Chondrocyte (in vitro differentiated cells): ENCODE measurements at regions not wholly inside any gene's neighbourhood (a gene's known extent, or its start where the extent isn't known, plus 50 kb on each side); places are given as distances from the start of the nearest gene placed in this dataset.
A peak's percentile ranks its signal among the peaks of the same experiment; 100 is the strongest.
"Not testable (repeated sequence)": the region's sequence is repeated elsewhere in the genome, so short reads cannot be mapped to it uniquely, and the experiment has no call there.

Source experiments
- DNase-seq: peaks from one replicate; pipeline ENCODE4 v3.0.0; 2021; ENCODE audit warnings: mixed read lengths, low spot score
- H3K27ac Mint-ChIP-seq: one replicate; pipeline ENCODE4 v1.8.0; 2021; ENCODE audit warnings: mild to moderate bottlenecking, moderate library complexity, mixed read lengths; ENCODE audit not compliant: unreplicated experiment
- H3K27me3 Mint-ChIP-seq: 2 replicates; pipeline ENCODE4 v1.8.0; 2021; ENCODE audit warnings: low read depth, mixed read lengths
- H3K36me3 Mint-ChIP-seq: 2 replicates; pipeline ENCODE4 v1.8.0; 2021; ENCODE audit warnings: low read depth, mixed read lengths
- H3K4me1 Mint-ChIP-seq: 2 replicates; pipeline ENCODE4 v1.8.0; 2021; ENCODE audit warnings: low read depth, mild to moderate bottlenecking, mixed read lengths
- H3K4me3 Mint-ChIP-seq: one replicate; pipeline ENCODE4 v1.8.0; 2021; ENCODE audit warnings: mild to moderate bottlenecking, moderate library complexity, mixed read lengths; ENCODE audit not compliant: unreplicated experiment
- H3K9me3 Mint-ChIP-seq: 2 replicates; pipeline ENCODE4 v1.8.0; 2021; ENCODE audit warnings: low read depth, mixed read lengths
- TF ChIP-seq, protein P1 (sequence below): fragments of 200-600 bp; sonication (generic); IDR thresholded peaks from 2 replicates; pipeline ENCODE4 v1.5.0; 2021; ENCODE audit warnings: antibody characterized with exemption, mild to moderate bottlenecking, moderate library complexity

DNA sequence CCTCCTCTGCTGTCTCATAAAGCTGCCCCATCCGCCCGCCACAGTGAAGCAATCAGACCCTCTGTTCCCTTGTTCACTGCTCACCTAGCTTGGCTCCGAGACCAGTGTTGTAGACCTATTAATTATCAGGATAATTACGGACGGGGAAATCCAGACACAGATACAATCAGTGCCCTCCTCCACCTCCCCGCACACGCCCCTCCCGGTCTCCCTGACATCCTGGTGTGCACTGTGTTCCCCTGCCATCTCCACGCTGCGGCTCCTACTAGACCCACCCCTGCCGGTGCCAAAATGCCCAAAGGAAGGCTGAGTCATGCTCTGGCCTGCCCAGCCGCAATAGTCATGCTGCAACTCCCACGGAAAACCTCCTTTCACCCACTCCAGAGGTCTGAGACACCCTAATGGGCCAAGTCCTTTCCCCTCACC is 277.3 kb upstream of the TLE3 start:
- Mint-ChIP-seq H3K9me3 (no peaks in the 10 kb centered on the region), H3K4me3 (no peak overlapping the region), H3K36me3 (peaks cover 3% of the 10 kb centered on the region), H3K27ac (no peak overlapping the region), H3K4me1 (peaks cover 28% of the 10 kb centered on the region), H3K27me3 (peaks cover 25% of the 10 kb centered on the region)
- no peak for DNase-seq
- TF ChIP-seq, protein P1, sequence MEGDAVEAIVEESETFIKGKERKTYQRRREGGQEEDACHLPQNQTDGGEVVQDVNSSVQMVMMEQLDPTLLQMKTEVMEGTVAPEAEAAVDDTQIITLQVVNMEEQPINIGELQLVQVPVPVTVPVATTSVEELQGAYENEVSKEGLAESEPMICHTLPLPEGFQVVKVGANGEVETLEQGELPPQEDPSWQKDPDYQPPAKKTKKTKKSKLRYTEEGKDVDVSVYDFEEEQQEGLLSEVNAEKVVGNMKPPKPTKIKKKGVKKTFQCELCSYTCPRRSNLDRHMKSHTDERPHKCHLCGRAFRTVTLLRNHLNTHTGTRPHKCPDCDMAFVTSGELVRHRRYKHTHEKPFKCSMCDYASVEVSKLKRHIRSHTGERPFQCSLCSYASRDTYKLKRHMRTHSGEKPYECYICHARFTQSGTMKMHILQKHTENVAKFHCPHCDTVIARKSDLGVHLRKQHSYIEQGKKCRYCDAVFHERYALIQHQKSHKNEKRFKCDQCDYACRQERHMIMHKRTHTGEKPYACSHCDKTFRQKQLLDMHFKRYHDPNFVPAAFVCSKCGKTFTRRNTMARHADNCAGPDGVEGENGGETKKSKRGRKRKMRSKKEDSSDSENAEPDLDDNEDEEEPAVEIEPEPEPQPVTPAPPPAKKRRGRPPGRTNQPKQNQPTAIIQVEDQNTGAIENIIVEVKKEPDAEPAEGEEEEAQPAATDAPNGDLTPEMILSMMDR: no peak

DNA sequence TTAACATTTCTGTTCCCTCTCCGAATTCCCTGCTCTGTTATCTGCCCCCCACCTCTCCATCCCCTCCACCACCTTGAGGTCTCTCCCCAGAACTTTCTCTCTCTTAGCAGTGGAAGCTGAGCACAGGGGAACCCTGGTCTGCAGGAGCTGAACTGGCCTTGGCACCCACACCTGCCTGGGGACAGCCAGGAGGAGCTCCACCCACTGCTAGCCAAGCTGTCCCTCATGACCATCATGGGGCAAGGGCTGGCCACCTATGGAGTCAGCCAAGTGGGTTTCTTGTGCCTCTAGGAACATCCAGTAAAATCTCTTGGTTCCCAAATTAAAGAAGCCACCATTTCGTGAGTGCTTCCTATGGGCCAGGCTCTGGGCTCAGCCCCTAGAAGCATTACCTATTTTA is 276.4 kb upstream of the TLE3 start:
- peaks cover 32% of the 10 kb centered on the region for H3K27me3 Mint-ChIP-seq
- TF ChIP-seq, protein P1: no peak
- no peak overlapping the region for H3K27ac Mint-ChIP-seq
- peaks cover 28% of the 10 kb centered on the region for H3K4me1 Mint-ChIP-seq
- peaks cover 2% of the 10 kb centered on the region for H3K9me3 Mint-ChIP-seq
- H3K4me3 Mint-ChIP-seq: no peak overlapping the region
- no peak for DNase-seq
- H3K36me3 Mint-ChIP-seq: peaks cover 3% of the 10 kb centered on the region

DNA sequence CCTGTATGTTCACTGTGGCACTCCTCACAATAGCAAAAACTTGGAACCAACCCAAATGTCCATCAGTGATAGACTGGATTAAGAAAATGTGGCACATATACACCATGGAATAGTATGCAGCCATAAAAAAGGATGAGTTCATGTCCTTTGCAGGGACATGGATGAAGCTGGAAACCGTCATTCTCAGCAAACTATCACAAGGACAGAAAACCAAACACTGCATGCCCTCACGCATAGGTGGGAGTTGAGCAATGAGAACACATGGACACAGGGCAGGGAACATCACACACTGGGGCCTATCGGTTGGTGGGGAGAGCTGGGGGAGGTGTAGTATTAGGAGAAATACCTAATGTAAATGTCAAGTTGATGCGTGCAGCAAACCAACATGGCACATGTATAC is 275.7 kb upstream of the TLE3 start:
- not testable (repeated sequence) for H3K27ac Mint-ChIP-seq, H3K9me3 Mint-ChIP-seq, H3K4me3 Mint-ChIP-seq, H3K36me3 Mint-ChIP-seq, DNase-seq
- Mint-ChIP-seq H3K27me3 (peaks cover 37% of the 10 kb centered on the region), H3K4me1 (peaks cover 28% of the 10 kb centered on the region)

DNA sequence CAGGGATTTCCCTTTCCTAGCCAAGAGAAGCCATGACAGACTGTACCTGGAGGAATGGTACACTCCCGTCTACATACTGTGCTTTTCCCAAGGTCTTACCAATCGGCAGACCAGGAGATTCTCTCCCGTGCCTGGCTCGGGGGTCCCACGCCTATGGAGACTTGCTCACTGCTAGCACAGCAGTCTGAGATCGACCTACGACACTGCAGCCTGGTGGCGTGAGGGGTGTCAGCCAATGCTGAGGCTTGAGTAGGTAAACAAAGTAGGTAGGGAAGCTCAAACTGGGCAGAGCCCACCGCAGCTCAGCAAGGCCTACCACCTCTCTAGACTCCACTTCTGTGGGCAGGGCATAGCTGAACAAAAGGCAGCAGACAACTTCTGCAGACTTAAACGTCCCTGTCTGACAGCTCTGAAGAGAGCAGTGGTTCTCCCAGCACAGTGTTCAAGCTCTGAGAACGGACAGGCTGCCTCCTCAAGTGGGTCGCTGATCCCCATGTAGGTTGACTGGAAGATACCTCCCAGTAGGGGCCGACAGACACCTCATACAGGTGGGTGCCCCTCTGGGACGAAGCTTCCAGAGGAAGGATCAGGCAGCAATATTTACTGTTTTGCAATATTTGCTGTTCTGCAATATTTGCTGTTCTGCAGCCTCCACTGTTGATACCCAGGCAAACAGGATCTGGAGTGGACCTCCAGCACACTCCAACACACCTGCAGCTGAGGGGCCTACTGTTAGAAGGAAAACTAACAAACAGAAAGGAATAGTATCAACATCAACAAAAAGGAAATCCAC is 270.4 kb upstream of the TLE3 start:
- not testable (repeated sequence) for H3K4me1 Mint-ChIP-seq, H3K36me3 Mint-ChIP-seq, DNase-seq, H3K27ac Mint-ChIP-seq, H3K4me3 Mint-ChIP-seq, H3K9me3 Mint-ChIP-seq
- H3K27me3 Mint-ChIP-seq: peaks cover 63% of the 10 kb centered on the region

DNA sequence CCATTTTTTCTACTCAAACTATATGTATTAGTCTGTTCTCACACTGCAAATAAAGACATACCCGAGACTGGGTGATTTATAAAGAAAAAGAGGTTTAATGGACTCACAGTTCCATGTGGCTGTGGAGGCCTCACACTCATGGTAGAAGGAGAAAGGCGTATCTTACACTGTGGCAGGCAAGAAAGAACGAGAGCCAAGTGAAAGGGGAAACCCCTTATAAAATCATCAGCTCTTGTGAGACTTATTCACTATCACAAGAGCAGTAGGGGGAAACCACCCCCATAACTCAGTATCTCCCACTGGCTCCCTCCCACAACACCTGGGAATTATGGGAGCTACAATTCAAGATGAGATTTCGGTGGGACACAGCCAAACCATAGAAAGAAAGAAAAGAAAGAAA is 266.3 kb upstream of the TLE3 start:
- H3K9me3 Mint-ChIP-seq, H3K27ac Mint-ChIP-seq, H3K4me1 Mint-ChIP-seq, DNase-seq, H3K4me3 Mint-ChIP-seq, H3K36me3 Mint-ChIP-seq: not testable (repeated sequence)
- peaks cover 44% of the 10 kb centered on the region for H3K27me3 Mint-ChIP-seq

DNA sequence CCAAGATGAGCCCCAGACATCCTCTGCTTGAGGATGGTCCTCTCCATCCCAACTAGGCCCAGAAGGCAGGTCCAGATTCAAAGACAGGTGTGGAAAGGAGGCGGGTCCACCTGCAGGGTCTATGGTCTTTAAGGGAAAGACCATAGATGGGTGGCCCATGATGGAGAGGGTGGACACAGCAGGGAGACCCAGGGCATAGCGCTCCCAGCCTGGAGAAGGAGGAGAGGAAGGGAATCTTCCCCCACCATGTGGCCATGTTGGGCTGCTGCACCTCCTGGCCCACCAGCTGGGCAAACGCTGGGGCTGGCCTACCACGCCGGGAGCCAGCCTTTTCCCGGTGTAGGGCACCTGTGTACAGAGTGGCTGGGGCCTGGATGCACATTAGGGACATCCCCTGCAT is 265.2 kb upstream of the TLE3 start:
- H3K27me3 Mint-ChIP-seq: peaks cover 40% of the 10 kb centered on the region
- no peaks in the 10 kb centered on the region for H3K4me1 Mint-ChIP-seq
- no peak for DNase-seq
- H3K4me3 Mint-ChIP-seq: no peak overlapping the region
- TF ChIP-seq, protein P1: peak; percentile 84
- H3K36me3 Mint-ChIP-seq: peaks cover 4% of the 10 kb centered on the region
- H3K9me3 Mint-ChIP-seq: peaks cover 3% of the 10 kb centered on the region
- H3K27ac Mint-ChIP-seq: no peak overlapping the region

DNA sequence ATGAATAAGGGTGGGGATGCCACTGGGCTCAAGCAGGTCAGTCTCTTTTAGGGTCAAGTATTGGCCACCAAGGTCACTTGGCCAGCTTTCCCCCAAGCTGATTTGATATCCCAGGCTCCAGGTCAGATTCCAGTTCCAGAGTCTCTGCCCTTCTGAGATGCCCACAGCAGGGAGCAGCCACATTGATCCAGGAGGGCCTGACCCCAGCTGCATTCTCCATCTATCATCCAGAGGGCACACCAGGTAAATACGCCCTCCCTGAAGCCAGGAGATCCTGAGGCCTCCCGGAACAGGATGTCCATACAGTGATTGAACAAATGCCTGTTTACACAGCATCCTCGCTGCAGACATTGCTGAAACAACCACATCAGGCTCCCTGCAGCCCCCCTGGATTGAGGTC is 264.6 kb upstream of the TLE3 start:
- H3K27ac Mint-ChIP-seq: no peak overlapping the region
- DNase-seq: no peak
- TF ChIP-seq, protein P1: no peak
- no peak overlapping the region for H3K4me3 Mint-ChIP-seq
- H3K36me3 Mint-ChIP-seq: peaks cover 4% of the 10 kb centered on the region
- no peaks in the 10 kb centered on the region for H3K4me1 Mint-ChIP-seq
- H3K27me3 Mint-ChIP-seq: peaks cover 39% of the 10 kb centered on the region
- H3K9me3 Mint-ChIP-seq: peaks cover 3% of the 10 kb centered on the region
